ENCODE measurements at regions not wholly inside any gene's neighbourhood (a gene's known extent, or its start where the extent isn't known, plus 50 kb on each side); places are given as distances from the start of the nearest gene placed in this dataset.
"Not testable (repeated sequence)": the region's sequence is repeated elsewhere in the genome, so short reads cannot be mapped to it uniquely, and the experiment has no call there.

GRCh38 chrX:63258144-63258543, 93.0 kb downstream of the SPIN4 start:
- ATAC-seq (no peak), DNase-seq (no peak)
- H3K27ac ChIP-seq, result no peak overlapping the region
- WGBS, 4 donors, result 52 to 76% (median 58%) methylated on average over 1 of the region's 1 CpG
- TF ChIP-seq POLR2A (IDR thresholded peaks at IDR 0.05) (no peak), CTCF (IDR thresholded peaks at IDR 0.05) (no peak)
- no peaks in the 10 kb centered on the region for H3K36me3 ChIP-seq
- no peaks in the 10 kb centered on the region for H3K4me1 ChIP-seq
- intact Hi-C loops (cut with DNase I), result no loop called here
- no peak overlapping the region for H3K4me3 ChIP-seq
- no peaks in the 10 kb centered on the region for H3K27me3 ChIP-seq
- peaks cover 0 to 4% (median 0%) of the 10 kb centered on the region in 12 donors for H3K9me3 ChIP-seq

GRCh38 chrX:63250253-63250868, 100.8 kb downstream of the SPIN4 start:
- H3K27ac ChIP-seq, result no peak overlapping the region
- ATAC-seq (peak in 3 of 4 donors; percentile 83 to 93 (median 86)), DNase-seq (peak in 3 of 5 donors; percentile 22 to 28 (median 26))
- H3K36me3 ChIP-seq, result no peaks in the 10 kb centered on the region
- no peaks in the 10 kb centered on the region for H3K4me1 ChIP-seq
- intact Hi-C loops (cut with DNase I), result no loop called here
- peak; percentile 60 to 91 (median 82) for TF ChIP-seq CTCF (IDR thresholded peaks at IDR 0.05)
- no peak for TF ChIP-seq POLR2A (IDR thresholded peaks at IDR 0.05)
- 31 to 33% (median 32%) methylated on average over 3 of the region's 3 CpGs for WGBS, 4 donors
- H3K4me3 ChIP-seq, result no peak overlapping the region
- H3K27me3 ChIP-seq, result no peaks in the 10 kb centered on the region
- H3K9me3 ChIP-seq, result no peaks in the 10 kb centered on the region

- WGBS, 4 donors, result no CpG with 5 or more reads among the region's 2 CpGs
- H3K27ac ChIP-seq; H3K4me3 ChIP-seq; H3K27me3 ChIP-seq; H3K36me3 ChIP-seq; H3K9me3 ChIP-seq; ATAC-seq; DNase-seq; H3K4me1 ChIP-seq; intact Hi-C loops (cut with DNase I): not testable (repeated sequence)
Observed at GRCh38 chrX:63242689-63243088, 108.4 kb downstream of the SPIN4 start.

GRCh38 chrX:63235963-63236362, 115.2 kb downstream of the SPIN4 start:
- H3K4me1 ChIP-seq; H3K27me3 ChIP-seq; H3K36me3 ChIP-seq; H3K9me3 ChIP-seq; H3K4me3 ChIP-seq; ATAC-seq; intact Hi-C loops (cut with DNase I); DNase-seq; H3K27ac ChIP-seq: not testable (repeated sequence)
- no CpG with 5 or more reads among the region's 2 CpGs for WGBS, 4 donors

- H3K27ac ChIP-seq; H3K4me3 ChIP-seq; H3K36me3 ChIP-seq; H3K9me3 ChIP-seq; H3K4me1 ChIP-seq; H3K27me3 ChIP-seq; intact Hi-C loops (cut with DNase I); ATAC-seq; DNase-seq: not testable (repeated sequence)
- no CpG with 5 or more reads among the region's 10 CpGs for WGBS, 4 donors
Observed at GRCh38 chrX:63233013-63233412, 118.1 kb downstream of the SPIN4 start.

GRCh38 chrX:63218202-63218601, 132.9 kb downstream of the SPIN4 start:
- WGBS, 4 donors, result no CpG with 5 or more reads among the region's 1 CpG
- intact Hi-C loops (cut with DNase I); ATAC-seq; H3K27ac ChIP-seq; H3K27me3 ChIP-seq; H3K4me1 ChIP-seq; H3K4me3 ChIP-seq; DNase-seq; H3K9me3 ChIP-seq; H3K36me3 ChIP-seq: not testable (repeated sequence)

GRCh38 chrX:63217549-63217948, 133.6 kb downstream of the SPIN4 start:
- H3K36me3 ChIP-seq; ATAC-seq; H3K27me3 ChIP-seq; H3K4me3 ChIP-seq; H3K9me3 ChIP-seq; H3K4me1 ChIP-seq; H3K27ac ChIP-seq; intact Hi-C loops (cut with DNase I); DNase-seq: not testable (repeated sequence)
- no CpG with 5 or more reads among the region's 1 CpG for WGBS, 4 donors

- no CpG with 5 or more reads among the region's 1 CpG for WGBS, 4 donors
- H3K4me3 ChIP-seq; H3K27me3 ChIP-seq; H3K36me3 ChIP-seq; H3K4me1 ChIP-seq; DNase-seq; intact Hi-C loops (cut with DNase I); H3K27ac ChIP-seq; H3K9me3 ChIP-seq: not testable (repeated sequence)
- ATAC-seq, result peak in 2 of 4 donors; percentile 43 to 66
Observed at GRCh38 chrX:63209645-63210044, 141.5 kb downstream of the SPIN4 start.

GRCh38 chrX:63209128-63209527, 142.0 kb downstream of the SPIN4 start:
- H3K9me3 ChIP-seq; H3K27ac ChIP-seq; DNase-seq; intact Hi-C loops (cut with DNase I); H3K36me3 ChIP-seq; H3K27me3 ChIP-seq; H3K4me1 ChIP-seq; H3K4me3 ChIP-seq: not testable (repeated sequence)
- no CpG with 5 or more reads among the region's 4 CpGs for WGBS, 4 donors
- ATAC-seq, result peak in 1 of 4 donors; percentile 16

Measured in heart left ventricle (tissue), 16 donors.